Thoracic aorta (tissue), 2 donors: ENCODE measurements at regions not wholly inside any gene's neighbourhood (a gene's known extent, or its start where the extent isn't known, plus 50 kb on each side); places are given as distances from the start of the nearest gene placed in this dataset.

Experiments
- ATAC-seq: fragments of 150-250 bp; one replicate; pipeline ENCODE4 v1.8.0; 2017; ENCODE audit warnings: low read depth; ENCODE audit not compliant: insufficient number of reproducible peaks, low FRiP score
- DNase-seq: peaks from one replicate; pipeline ENCODE4 v3.0.0-alpha.2; 2020; ENCODE audit warnings: low spot score
- H3K27ac ChIP-seq, 2 donors: fragments of 200-600 bp; sonication (generic); 1 replicate in 1 of 2; 2 replicates in 1 of 2; pipeline ENCODE4 v1.5.1; 2016; ENCODE audit warnings: mild to moderate bottlenecking in 2 of 2, moderate library complexity in 2 of 2
- H3K27me3 ChIP-seq: fragments of 200-600 bp; sonication (generic); replicated peaks from 2 replicates; pipeline ENCODE4 v1.6.0; 2016; ENCODE audit warnings: mild to moderate bottlenecking; ENCODE audit not compliant: insufficient read depth
- H3K36me3 ChIP-seq: fragments of 200-600 bp; sonication (generic); one replicate; pipeline ENCODE4 v1.5.1; 2016
- H3K4me1 ChIP-seq, 2 donors: fragments of 200-600 bp; sonication (generic); 1 replicate in 1 of 2; 2 replicates in 1 of 2; pipeline versions ENCODE4 v1.5.1 to v1.6.0; 2016; ENCODE audit warnings: low read depth in 2 of 2, mild to moderate bottlenecking in 1 of 2; ENCODE audit not compliant: control insufficient read depth in 1 of 2
- H3K4me3 ChIP-seq: fragments of 200-600 bp; sonication (generic); 2 replicates; pipeline ENCODE4 v1.5.1; 2016; ENCODE audit warnings: mild to moderate bottlenecking
- H3K9me3 ChIP-seq: fragments of 200-600 bp; sonication (generic); 2 replicates; pipeline ENCODE4 v1.5.1; 2016
- CTCF ChIP-seq: fragments of 200-600 bp; sonication (generic); IDR thresholded peaks from one replicate; pipeline ENCODE4 v1.5.1; 2019; ENCODE audit warnings: antibody characterized with exemption

DNA sequence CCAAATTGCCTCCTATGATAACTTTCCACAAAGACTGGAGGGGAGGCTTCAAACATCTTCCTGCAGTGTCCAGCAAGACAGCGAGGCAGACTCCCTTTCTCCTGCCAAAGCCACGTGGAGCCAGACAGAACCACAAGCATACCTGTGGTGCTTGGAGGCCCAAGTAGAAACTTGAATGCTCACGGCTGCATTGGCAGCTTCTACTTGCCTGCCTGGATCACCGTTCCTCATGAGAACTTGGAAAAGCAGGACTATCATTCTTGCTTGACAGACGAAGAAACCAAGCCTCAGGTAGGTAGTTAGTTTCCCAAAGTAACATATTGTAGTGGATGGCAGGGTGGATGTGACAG, 216.3 kb upstream of the SFRP2 start:
- TF ChIP-seq CTCF = no peak
- DNase-seq (no peak), ATAC-seq (no peak)
- no peaks in the 10 kb centered on the region for H3K9me3 ChIP-seq
- no peaks in the 10 kb centered on the region for H3K27me3 ChIP-seq
- H3K27ac ChIP-seq = peak overlapping the region in 1 of 2 donors; percentile 38
- H3K4me3 ChIP-seq = no peak overlapping the region
- peaks cover 0 to 12% of the 10 kb centered on the region in 2 donors for H3K4me1 ChIP-seq
- H3K36me3 ChIP-seq = no peaks in the 10 kb centered on the region

- ATAC-seq (no peak), DNase-seq (no peak)
- no peak overlapping the region for H3K4me3 ChIP-seq
- H3K27me3 ChIP-seq = no peaks in the 10 kb centered on the region
- no peaks in the 10 kb centered on the region for H3K9me3 ChIP-seq
- peaks cover 0 to 12% of the 10 kb centered on the region in 2 donors for H3K4me1 ChIP-seq
- H3K27ac ChIP-seq = peak overlapping the region in 1 of 2 donors; percentile 38
- H3K36me3 ChIP-seq = no peaks in the 10 kb centered on the region
- no peak for TF ChIP-seq CTCF
These were observed 215.8 kb upstream of the SFRP2 start for GRCh38 chr4:154004507-154005170.

GRCh38 chr4:154004016-154004415, 215.1 kb upstream of the SFRP2 start:
- no peaks in the 10 kb centered on the region for H3K27me3 ChIP-seq
- no peak for TF ChIP-seq CTCF
- H3K4me3 ChIP-seq = no peak overlapping the region
- DNase-seq = no peak
- ATAC-seq = no peak
- no peaks in the 10 kb centered on the region for H3K36me3 ChIP-seq
- H3K27ac ChIP-seq = no peak overlapping the region
- H3K4me1 ChIP-seq = peaks cover 0 to 12% of the 10 kb centered on the region in 2 donors
- no peaks in the 10 kb centered on the region for H3K9me3 ChIP-seq

- H3K27me3 ChIP-seq = no peaks in the 10 kb centered on the region
- peaks cover 0 to 12% of the 10 kb centered on the region in 2 donors for H3K4me1 ChIP-seq
- H3K36me3 ChIP-seq = no peaks in the 10 kb centered on the region
- H3K9me3 ChIP-seq = no peaks in the 10 kb centered on the region
- H3K27ac ChIP-seq = no peak overlapping the region
- no peak overlapping the region for H3K4me3 ChIP-seq
- ATAC-seq (no peak), DNase-seq (no peak)
- no peak for TF ChIP-seq CTCF
These were observed 214.5 kb upstream of the SFRP2 start for GRCh38 chr4:154003378-154003777.

DNA sequence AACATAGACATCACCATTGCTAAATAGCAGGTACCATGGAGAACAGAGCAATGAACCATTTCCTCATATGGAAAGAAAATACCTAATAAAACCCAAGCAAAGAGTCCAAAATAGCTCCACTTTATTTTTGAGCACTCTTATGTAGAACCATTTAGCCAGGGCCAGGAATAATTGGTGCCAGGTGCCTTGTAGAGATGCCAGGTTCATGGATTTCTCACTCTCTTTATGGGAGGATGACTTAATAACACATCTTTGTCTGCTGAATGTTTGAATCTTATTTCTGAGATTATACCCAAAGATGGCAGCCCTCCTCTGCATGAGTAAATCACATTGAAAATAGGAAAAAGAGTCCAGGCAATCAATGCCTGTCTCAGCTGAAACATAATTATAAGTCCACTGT, 212.3 kb upstream of the SFRP2 start:
- Histone ChIP-seq H3K4me3 (no peak overlapping the region), H3K27ac (no peak overlapping the region), H3K4me1 (peaks cover 0 to 12% of the 10 kb centered on the region in 2 donors), H3K9me3 (no peaks in the 10 kb centered on the region), H3K36me3 (no peaks in the 10 kb centered on the region), H3K27me3 (no peaks in the 10 kb centered on the region)
- no peak for ATAC-seq
- no peak for TF ChIP-seq CTCF
- DNase-seq = no peak
